Activated naive CD4-positive, alpha-beta T cell treated with anti-CD3 and anti-CD28 coated beads, Interleukin-2, amount 50 U/mL, for 24 hours (primary cell): ENCODE measurements at regions not wholly inside any gene's neighbourhood (a gene's known extent, or its start where the extent isn't known, plus 50 kb on each side); places are given as distances from the start of the nearest gene placed in this dataset.

Source experiments
- H3K27ac Mint-ChIP-seq: one replicate; pipeline ENCODE4 v1.8.0; 2021; ENCODE audit warnings: mild to moderate bottlenecking, mixed read lengths
- H3K27me3 Mint-ChIP-seq: one replicate; pipeline ENCODE4 v1.8.0; 2021; ENCODE audit warnings: mixed read lengths
- H3K36me3 Mint-ChIP-seq: one replicate; pipeline ENCODE4 v1.8.0; 2021; ENCODE audit warnings: mixed read lengths
- H3K4me1 Mint-ChIP-seq: one replicate; pipeline ENCODE4 v1.8.0; 2021; ENCODE audit warnings: mixed read lengths
- H3K4me3 Mint-ChIP-seq: one replicate; pipeline ENCODE4 v1.8.0; 2021; ENCODE audit warnings: mild to moderate bottlenecking, mixed read lengths
- H3K9me3 Mint-ChIP-seq: one replicate; pipeline ENCODE4 v1.8.0; 2021; ENCODE audit warnings: mixed read lengths

DNA sequence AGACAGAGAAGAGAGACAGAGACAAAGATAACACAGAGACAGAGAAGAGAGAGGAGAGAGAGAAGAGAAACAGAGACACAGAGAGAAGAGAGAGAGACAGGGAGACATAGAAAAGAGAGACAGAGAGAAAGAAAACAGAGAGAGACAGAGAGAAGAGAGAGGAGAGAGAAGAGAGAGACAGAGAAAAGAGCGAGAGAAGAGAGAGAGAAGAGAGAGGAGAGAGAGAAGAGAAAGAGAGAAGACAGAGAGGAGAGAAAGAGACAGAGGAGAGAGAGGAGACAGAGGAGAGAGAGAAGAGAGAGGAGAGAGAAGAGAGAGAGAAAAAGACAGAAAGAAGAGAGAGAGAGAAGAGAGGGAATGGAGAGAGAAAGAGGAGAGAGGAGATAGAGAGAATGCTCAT lies 601.1 kb upstream of the PRKX start:
- Mint-ChIP-seq H3K4me1 (no peaks in the 10 kb centered on the region), H3K36me3 (no peaks in the 10 kb centered on the region), H3K4me3 (no peak overlapping the region), H3K27ac (no peak overlapping the region), H3K9me3 (peaks cover 4% of the 10 kb centered on the region), H3K27me3 (no peaks in the 10 kb centered on the region)

DNA sequence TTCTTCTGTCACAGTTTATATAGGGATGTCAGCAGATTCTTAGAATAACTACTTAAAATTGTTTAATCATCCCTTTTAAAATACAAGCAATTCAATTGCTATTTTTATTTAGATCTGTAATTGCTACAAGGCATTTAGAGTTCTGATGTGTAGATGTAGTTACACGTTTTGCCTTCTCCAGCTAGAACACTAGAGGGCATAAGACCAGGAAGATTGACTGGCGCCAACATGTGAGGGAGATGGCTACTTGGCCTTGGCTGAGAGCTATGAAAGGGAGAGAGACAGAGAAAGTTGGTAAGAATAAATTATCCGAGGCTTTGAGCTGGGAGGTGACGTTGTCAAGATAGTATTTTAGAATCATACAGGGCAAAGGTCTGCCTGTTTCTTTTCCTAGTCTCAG lies 563.7 kb upstream of the PRKX start:
- Mint-ChIP-seq H3K4me3 (no peak overlapping the region), H3K36me3 (no peaks in the 10 kb centered on the region)

DNA sequence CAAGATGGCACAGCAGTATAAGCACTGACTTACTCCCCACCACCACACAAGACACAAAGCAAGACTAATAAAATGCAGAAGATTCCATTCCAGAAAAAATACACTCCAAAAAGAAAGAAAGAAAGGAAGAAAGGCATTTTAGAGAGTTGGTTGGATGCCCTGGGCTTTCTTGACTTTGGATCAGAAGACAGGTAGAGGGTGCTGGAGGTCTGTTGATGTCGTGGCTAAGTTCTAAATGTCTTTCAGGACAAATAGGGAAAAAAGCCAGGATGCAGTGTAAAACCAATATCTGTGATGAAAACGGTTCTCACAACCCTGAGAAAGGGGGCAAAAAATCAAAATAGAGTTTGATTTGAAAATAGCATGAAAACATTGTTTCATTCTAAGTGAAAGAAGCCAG lies 555.2 kb upstream of the PRKX start:
- Mint-ChIP-seq H3K27ac (no peak overlapping the region), H3K4me1 (no peaks in the 10 kb centered on the region), H3K9me3 (no peaks in the 10 kb centered on the region), H3K4me3 (no peak overlapping the region), H3K36me3 (no peaks in the 10 kb centered on the region), H3K27me3 (no peaks in the 10 kb centered on the region)

More for the DNA sequence above, 563.7 kb upstream of the PRKX start:
- no peaks in the 10 kb centered on the region for H3K4me1 Mint-ChIP-seq
- no peaks in the 10 kb centered on the region for H3K27me3 Mint-ChIP-seq
- no peak overlapping the region for H3K27ac Mint-ChIP-seq
- no peaks in the 10 kb centered on the region for H3K9me3 Mint-ChIP-seq

DNA sequence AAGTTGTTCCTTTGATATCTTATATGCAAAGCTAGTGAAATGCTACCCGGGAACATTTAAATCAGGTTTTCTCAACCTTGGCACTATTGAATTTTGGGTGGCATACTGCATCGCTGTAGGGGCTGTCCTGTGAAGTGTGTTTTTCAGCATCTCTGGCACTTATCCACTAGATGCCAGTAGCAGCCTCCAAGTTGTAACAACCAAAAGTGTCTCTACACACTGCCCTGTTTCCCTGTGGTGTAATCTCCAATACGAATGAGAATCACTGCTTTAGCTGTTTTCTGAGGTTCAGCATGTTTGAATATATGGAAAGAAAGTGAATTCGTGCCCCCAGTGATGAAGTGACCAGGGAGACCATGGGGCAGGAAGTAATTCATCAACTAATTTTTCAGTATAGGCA lies 551.6 kb upstream of the PRKX start:
- H3K9me3 Mint-ChIP-seq: no peaks in the 10 kb centered on the region
- no peak overlapping the region for H3K27ac Mint-ChIP-seq
- H3K27me3 Mint-ChIP-seq: no peaks in the 10 kb centered on the region
- H3K4me1 Mint-ChIP-seq: peaks cover 4% of the 10 kb centered on the region
- H3K36me3 Mint-ChIP-seq: no peaks in the 10 kb centered on the region
- no peak overlapping the region for H3K4me3 Mint-ChIP-seq

DNA sequence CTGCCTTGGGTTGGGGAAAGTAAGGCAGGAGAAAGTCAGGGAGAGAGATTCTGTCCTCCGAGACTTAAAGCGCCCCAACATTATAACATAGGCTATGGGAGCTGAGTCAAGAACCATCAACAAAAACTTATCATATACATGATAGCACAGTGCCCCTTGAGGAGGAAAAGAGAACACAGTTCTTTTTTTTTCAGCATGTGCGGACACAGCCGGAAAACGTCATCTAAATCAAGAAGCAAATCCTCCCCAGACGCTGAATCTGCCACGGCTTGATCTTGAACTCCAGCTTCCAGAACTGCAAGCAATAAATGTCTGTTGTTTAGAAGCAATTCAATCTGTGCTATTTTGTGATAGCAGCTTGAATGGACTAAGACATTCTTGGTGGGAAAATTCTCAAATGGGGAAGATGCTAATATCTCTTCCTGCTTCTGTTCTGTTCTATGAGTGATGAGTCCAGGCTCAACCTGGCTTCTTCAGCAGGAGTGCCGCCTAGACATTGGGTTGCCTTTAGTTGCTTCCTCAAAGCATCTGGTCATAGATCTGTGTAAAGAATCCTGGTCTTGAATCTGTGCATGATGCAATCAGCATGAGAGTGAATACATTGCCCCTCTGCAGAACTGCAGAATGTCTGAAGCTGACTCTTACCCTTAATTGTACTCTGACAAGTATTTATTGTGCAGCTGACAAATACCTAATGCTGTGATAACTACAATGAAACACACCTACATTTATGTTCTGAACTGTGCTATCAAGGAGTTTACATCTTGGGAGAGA lies 549.8 kb upstream of the PRKX start:
- Mint-ChIP-seq H3K27me3 (no peaks in the 10 kb centered on the region), H3K9me3 (no peaks in the 10 kb centered on the region), H3K27ac (no peak overlapping the region), H3K4me3 (no peak overlapping the region), H3K36me3 (no peaks in the 10 kb centered on the region), H3K4me1 (peaks cover 4% of the 10 kb centered on the region)

- Mint-ChIP-seq H3K36me3 (no peaks in the 10 kb centered on the region), H3K27me3 (no peaks in the 10 kb centered on the region), H3K9me3 (peaks cover 16% of the 10 kb centered on the region), H3K4me3 (no peak overlapping the region), H3K27ac (peak overlapping the region; percentile 21), H3K4me1 (peaks cover 7% of the 10 kb centered on the region)
Measured at GRCh38 chrX:4253092-4253491, 539.6 kb upstream of the PRKX start.

GRCh38 chrX:4249401-4249800 lies 536.0 kb upstream of the PRKX start:
- Mint-ChIP-seq H3K27me3 (no peaks in the 10 kb centered on the region), H3K4me3 (no peak overlapping the region), H3K9me3 (peaks cover 17% of the 10 kb centered on the region), H3K27ac (no peak overlapping the region), H3K36me3 (no peaks in the 10 kb centered on the region), H3K4me1 (peaks cover 7% of the 10 kb centered on the region)

DNA sequence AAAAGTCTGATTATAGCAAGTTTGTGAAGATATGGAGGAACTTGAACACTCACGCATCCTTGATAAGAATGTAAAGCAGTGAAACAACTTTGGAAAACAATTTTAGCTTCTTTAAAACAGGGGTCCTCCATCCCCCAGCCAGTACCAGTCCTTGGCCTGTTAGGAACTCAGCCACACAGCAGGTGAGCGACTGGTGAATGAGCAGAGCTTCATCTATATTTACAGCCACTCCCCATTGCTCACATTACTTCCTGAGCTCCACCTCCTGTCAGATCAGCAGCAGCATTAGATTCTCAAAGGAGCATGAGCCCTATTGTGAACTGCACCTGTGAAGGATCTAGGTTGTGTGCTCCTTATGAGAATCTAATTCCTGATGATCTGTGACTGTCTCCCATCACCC lies 530.3 kb upstream of the PRKX start:
- Mint-ChIP-seq H3K4me3 (no peak overlapping the region), H3K36me3 (peaks cover 2% of the 10 kb centered on the region), H3K27me3 (no peaks in the 10 kb centered on the region), H3K9me3 (peaks cover 7% of the 10 kb centered on the region), H3K4me1 (no peaks in the 10 kb centered on the region), H3K27ac (no peak overlapping the region)

GRCh38 chrX:4240541-4241194 lies 527.2 kb upstream of the PRKX start:
- no peak overlapping the region for H3K27ac Mint-ChIP-seq
- no peaks in the 10 kb centered on the region for H3K27me3 Mint-ChIP-seq
- no peaks in the 10 kb centered on the region for H3K4me1 Mint-ChIP-seq
- peaks cover 2% of the 10 kb centered on the region for H3K9me3 Mint-ChIP-seq
- peaks cover 2% of the 10 kb centered on the region for H3K36me3 Mint-ChIP-seq
- no peak overlapping the region for H3K4me3 Mint-ChIP-seq

GRCh38 chrX:4239650-4240540 lies 526.4 kb upstream of the PRKX start:
- no peaks in the 10 kb centered on the region for H3K4me1 Mint-ChIP-seq
- no peak overlapping the region for H3K27ac Mint-ChIP-seq
- no peaks in the 10 kb centered on the region for H3K27me3 Mint-ChIP-seq
- peaks cover 2% of the 10 kb centered on the region for H3K36me3 Mint-ChIP-seq
- H3K9me3 Mint-ChIP-seq: peaks cover 5% of the 10 kb centered on the region
- H3K4me3 Mint-ChIP-seq: no peak overlapping the region

GRCh38 chrX:4238916-4239315 lies 525.5 kb upstream of the PRKX start:
- H3K36me3 Mint-ChIP-seq: peaks cover 2% of the 10 kb centered on the region
- no peaks in the 10 kb centered on the region for H3K27me3 Mint-ChIP-seq
- peaks cover 5% of the 10 kb centered on the region for H3K9me3 Mint-ChIP-seq
- H3K4me3 Mint-ChIP-seq: no peak overlapping the region
- H3K27ac Mint-ChIP-seq: no peak overlapping the region
- H3K4me1 Mint-ChIP-seq: no peaks in the 10 kb centered on the region

DNA sequence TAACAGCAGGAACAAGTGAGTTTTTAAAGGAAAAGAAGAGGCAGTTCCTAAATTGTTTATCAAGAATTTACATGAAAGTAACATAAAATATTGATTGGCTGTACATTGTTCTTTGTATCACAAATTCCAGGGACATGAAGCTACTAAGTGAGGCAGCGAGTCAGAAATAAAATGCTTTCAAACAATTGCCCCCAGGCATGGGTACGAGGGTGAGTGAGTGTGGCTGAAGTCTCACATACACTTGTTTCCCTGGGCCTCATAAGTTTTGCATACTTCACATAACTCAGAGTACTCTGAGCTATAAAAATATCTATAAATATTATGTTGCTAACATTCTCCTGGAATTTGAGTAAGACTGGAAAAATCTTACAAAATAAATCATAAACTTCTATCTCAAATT lies 511.6 kb upstream of the PRKX start:
- Mint-ChIP-seq H3K27ac (no peak overlapping the region), H3K9me3 (no peaks in the 10 kb centered on the region), H3K27me3 (no peaks in the 10 kb centered on the region), H3K4me3 (no peak overlapping the region), H3K36me3 (no peaks in the 10 kb centered on the region), H3K4me1 (no peaks in the 10 kb centered on the region)

DNA sequence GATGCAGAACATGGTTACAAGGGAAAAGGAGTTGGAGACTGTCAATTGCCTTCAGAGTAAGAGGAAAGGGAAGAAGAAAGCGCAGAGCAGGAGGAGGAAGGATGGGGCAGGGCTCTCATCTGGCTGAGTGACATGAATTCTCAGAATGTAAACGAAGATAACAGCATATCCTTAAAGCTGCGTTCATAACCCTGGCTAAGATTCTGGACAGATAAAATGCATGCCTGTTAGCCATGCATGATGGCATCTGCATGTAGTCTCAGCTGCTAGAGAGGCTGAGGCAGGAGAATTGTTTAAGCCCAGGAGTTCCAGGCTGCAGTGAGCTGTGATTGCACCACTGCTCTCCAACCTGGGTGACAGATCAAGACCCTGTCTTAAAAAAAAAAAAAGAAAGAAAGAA lies 493.5 kb upstream of the PRKX start:
- no peaks in the 10 kb centered on the region for H3K27me3 Mint-ChIP-seq
- no peaks in the 10 kb centered on the region for H3K4me1 Mint-ChIP-seq
- H3K36me3 Mint-ChIP-seq: no peaks in the 10 kb centered on the region
- no peak overlapping the region for H3K27ac Mint-ChIP-seq
- no peaks in the 10 kb centered on the region for H3K9me3 Mint-ChIP-seq
- no peak overlapping the region for H3K4me3 Mint-ChIP-seq

DNA sequence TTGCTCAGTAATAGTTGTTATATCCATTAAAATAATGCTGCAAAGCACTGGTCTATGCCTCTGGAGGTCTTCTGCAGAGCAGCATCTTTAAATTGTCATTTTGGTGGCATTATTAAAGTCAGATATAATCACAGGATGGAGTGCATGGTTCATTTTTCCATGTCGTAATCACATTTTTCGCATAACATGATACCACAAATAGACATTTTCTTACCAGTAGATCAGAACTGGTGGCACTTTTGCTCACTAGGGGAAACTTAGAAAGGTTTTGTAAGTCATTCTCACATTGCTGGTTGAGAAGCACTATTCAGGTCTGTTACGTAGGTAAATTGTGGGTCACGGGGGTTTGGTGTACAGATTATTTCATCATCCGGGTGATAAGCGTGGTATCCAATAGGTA lies 484.5 kb upstream of the PRKX start:
- Mint-ChIP-seq H3K36me3 (no peaks in the 10 kb centered on the region), H3K27ac (no peak overlapping the region)

DNA sequence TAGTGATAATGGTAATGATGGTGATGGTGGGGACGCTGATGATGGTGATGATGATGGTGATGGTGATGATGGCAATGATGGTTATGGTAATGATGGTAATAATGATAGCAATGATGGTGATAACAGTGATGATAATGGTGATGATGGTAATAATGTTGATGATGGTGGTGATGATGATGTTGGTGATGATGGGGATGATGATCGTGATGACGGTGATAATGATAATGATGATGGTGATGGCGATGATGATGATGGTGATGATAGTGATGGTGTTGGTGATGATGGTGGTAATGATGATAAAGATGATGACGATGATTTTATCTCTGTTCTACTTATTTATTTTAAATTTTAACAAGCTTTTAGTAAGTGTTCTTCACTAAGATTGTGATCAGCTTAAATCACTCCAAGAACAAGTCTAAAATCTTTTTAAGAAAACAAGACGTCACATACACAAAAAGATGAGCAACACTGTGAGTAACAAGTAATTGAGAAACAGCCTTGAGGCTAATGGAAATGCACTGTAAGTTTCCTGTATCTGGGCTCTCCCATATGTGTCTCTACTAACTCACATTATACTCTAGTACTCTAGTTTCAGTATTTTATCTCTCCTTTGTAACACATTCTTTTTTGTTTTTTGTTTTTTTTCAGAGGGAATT lies 480.2 kb upstream of the PRKX start:
- no peaks in the 10 kb centered on the region for H3K27me3 Mint-ChIP-seq
- H3K27ac Mint-ChIP-seq: no peak overlapping the region
- no peak overlapping the region for H3K4me3 Mint-ChIP-seq
- no peaks in the 10 kb centered on the region for H3K4me1 Mint-ChIP-seq
- peaks cover 13% of the 10 kb centered on the region for H3K9me3 Mint-ChIP-seq
- H3K36me3 Mint-ChIP-seq: no peaks in the 10 kb centered on the region

More for the DNA sequence above, 484.5 kb upstream of the PRKX start:
- Mint-ChIP-seq H3K27me3 (no peaks in the 10 kb centered on the region), H3K4me3 (no peak overlapping the region), H3K4me1 (no peaks in the 10 kb centered on the region), H3K9me3 (no peaks in the 10 kb centered on the region)
